Breast epithelium (tissue), 3 donors: ENCODE measurements at regions not wholly inside any gene's neighbourhood (a gene's known extent, or its start where the extent isn't known, plus 50 kb on each side); places are given as distances from the start of the nearest gene placed in this dataset.

Experiments
- POLR2A ChIP-seq: fragments of 450-650 bp; IDR thresholded peaks from one replicate; pipeline ENCODE4 v1.6.1; 2016; ENCODE audit warnings: antibody characterized with exemption, mild to moderate bottlenecking, moderate library complexity
- TF ChIP-seq, protein P1 (sequence below), 3 donors: fragments of 450-650 bp; IDR thresholded peaks; one replicate each; pipeline ENCODE4 v1.5.1; 2016 to 2017; ENCODE audit warnings: antibody characterized with exemption in 3 of 3, mild to moderate bottlenecking in 3 of 3, moderate library complexity in 3 of 3

DNA sequence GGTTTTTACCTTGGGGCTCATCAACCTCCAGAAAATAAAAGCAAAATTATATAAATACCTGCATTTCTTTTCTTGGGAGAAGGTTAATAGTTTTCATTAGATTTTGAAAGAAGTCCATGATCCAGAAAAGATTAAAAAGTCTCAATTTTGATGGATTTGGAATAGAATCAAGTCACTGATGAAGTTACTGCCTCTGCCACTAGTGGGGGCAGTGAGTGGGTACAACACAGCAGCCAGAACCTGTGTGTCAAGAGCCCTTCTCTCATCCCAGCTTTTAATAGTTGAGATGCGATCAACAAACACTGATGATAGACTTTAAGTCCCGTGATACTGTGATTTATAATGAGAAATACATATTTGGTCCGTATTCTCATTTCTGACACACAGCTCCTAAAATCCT, 686.7 kb downstream of the DIAPH3 start:
- TF ChIP-seq, protein P1, sequence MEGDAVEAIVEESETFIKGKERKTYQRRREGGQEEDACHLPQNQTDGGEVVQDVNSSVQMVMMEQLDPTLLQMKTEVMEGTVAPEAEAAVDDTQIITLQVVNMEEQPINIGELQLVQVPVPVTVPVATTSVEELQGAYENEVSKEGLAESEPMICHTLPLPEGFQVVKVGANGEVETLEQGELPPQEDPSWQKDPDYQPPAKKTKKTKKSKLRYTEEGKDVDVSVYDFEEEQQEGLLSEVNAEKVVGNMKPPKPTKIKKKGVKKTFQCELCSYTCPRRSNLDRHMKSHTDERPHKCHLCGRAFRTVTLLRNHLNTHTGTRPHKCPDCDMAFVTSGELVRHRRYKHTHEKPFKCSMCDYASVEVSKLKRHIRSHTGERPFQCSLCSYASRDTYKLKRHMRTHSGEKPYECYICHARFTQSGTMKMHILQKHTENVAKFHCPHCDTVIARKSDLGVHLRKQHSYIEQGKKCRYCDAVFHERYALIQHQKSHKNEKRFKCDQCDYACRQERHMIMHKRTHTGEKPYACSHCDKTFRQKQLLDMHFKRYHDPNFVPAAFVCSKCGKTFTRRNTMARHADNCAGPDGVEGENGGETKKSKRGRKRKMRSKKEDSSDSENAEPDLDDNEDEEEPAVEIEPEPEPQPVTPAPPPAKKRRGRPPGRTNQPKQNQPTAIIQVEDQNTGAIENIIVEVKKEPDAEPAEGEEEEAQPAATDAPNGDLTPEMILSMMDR (IDR thresholded peaks at IDR 0.05): no peak
- no peak for TF ChIP-seq POLR2A
